Aorta (tissue), 5 donors: ENCODE measurements at regions not wholly inside any gene's neighbourhood (a gene's known extent, or its start where the extent isn't known, plus 50 kb on each side); places are given as distances from the start of the nearest gene placed in this dataset.
"Not testable (repeated sequence)": the region's sequence is repeated elsewhere in the genome, so short reads cannot be mapped to it uniquely, and the experiment has no call there.

Experiments used
- ATAC-seq: fragments of 200-7000 bp; cut with Tn5 transposase; one replicate; pipeline ENCODE4 v1.9.1; 2022; ENCODE audit warnings: moderate library complexity; ENCODE audit not compliant: low FRiP score
- DNase-seq, 2 donors: peaks; one replicate each; pipeline ENCODE4 v3.0.0-alpha.2; 2020
- H3K27ac ChIP-seq, 2 donors: one replicate each; pipeline ENCODE4 v1.5.1; 2013; ENCODE audit warnings: low read length in 2 of 2, mild to moderate bottlenecking in 2 of 2, moderate library complexity in 2 of 2, control low read depth in 1 of 2, inconsistent platforms in 1 of 2, low read depth in 1 of 2
- H3K27me3 ChIP-seq, 2 donors: one replicate each; pipeline ENCODE4 v1.6.1; 2013; ENCODE audit warnings: control low read depth in 1 of 2, low read length in 1 of 2, mild to moderate bottlenecking in 1 of 2, moderate library complexity in 1 of 2; ENCODE audit not compliant: insufficient read depth in 2 of 2, control insufficient read depth in 1 of 2
- H3K36me3 ChIP-seq, 2 donors: one replicate each; pipeline ENCODE4 v1.6.1; 2013; ENCODE audit warnings: control low read depth in 1 of 2, low read length in 1 of 2, mild to moderate bottlenecking in 1 of 2; ENCODE audit not compliant: insufficient read depth in 2 of 2, control insufficient read depth in 1 of 2
- H3K4me1 ChIP-seq, 2 donors: one replicate each; pipeline ENCODE4 v1.6.1; 2013; ENCODE audit warnings: low read length in 2 of 2, control low read depth in 1 of 2, mild to moderate bottlenecking in 1 of 2, moderate library complexity in 1 of 2; ENCODE audit not compliant: insufficient read depth in 2 of 2, control insufficient read depth in 1 of 2
- H3K4me3 ChIP-seq, 2 donors: one replicate each; pipeline ENCODE4 v1.5.1; 2013; ENCODE audit warnings: low read length in 2 of 2, control low read depth in 1 of 2, mild to moderate bottlenecking in 1 of 2
- H3K9me3 ChIP-seq: one replicate; pipeline ENCODE4 v1.6.1; 2013; ENCODE audit warnings: mild to moderate bottlenecking, low read length; ENCODE audit not compliant: control insufficient read depth
- WGBS, 2 donors: extraction: QIAGEN DNeasy Blood & Tissue Kit; methylation state at CpG; one replicate each; pipeline ENCODE4 v1.1.7; 2013; 5-methylcytosine and 5-hydroxymethylcytosine counted together
- intact Hi-C, 2 donors: fragments of 100-400 bp; cut with DNase I; formaldehyde crosslinking; loops; one replicate each; pipeline versions ENCODE4 v1.14.2 to v1.15.0; 2022
- donor health status: healthy with polysubstance abuse.
- donor health status: Bipolar disorder and iron deficiency.
- donor health status: DM: no; HTN: no; CAD: no.
- donor health status: DM: no; HTN: no; CAD: no.
- donor health status: DM: yes; HTN: yes; CAD: no.

DNA sequence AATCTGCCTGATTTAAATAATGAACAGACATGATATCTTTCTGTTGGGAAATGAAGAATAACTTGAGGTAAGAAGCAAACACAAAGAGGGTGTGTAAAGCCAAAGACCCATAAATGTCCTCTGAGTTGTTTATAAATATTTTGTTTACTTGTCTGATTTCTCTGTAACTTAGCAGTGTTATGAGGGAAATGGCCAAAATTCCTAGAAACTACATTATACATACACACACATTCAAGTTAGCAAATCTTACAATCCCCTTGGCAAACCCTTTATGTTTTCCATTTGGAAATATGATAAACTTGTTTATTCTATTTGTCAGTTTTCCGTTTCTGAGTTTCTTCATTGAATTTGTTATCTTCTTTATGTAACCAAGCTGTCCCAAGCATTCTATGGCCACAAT, 81.4 kb upstream of the TCF21 start:
- Histone ChIP-seq H3K4me3 (no peak overlapping the region), H3K36me3 (peaks cover 0 to 3% of the 10 kb centered on the region in 2 donors), H3K27ac (no peak overlapping the region), H3K9me3 (no peaks in the 10 kb centered on the region), H3K4me1 (peaks cover 2 to 7% of the 10 kb centered on the region in 2 donors), H3K27me3 (no peaks in the 10 kb centered on the region)
- DNase-seq (no peak), ATAC-seq (no peak)
- 4 to 8% methylated on average over 1 of the region's 1 CpG for WGBS, 2 donors
- intact Hi-C loops: no loop called here

DNA sequence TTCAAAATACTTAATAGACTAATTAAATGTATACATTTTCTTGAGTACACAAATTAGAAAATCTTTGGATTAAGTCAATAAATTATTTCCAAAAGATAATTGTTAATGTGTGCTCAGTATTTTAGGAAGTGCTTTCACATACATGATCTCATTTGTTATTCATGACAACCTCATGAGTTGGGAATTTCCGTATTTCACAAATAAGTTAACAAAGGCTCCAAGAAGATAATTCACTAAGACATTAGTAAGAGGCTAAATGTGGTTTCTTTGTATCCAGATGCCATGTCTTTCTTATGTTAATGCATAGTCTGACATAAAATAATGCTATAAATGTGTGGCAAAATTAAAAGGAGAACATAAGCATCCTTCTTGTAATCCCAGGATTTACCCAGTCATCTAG, 79.5 kb upstream of the TCF21 start:
- ATAC-seq: no peak
- no peak for DNase-seq
- H3K36me3 ChIP-seq: peaks cover 0 to 3% of the 10 kb centered on the region in 2 donors
- H3K4me3 ChIP-seq: no peak overlapping the region
- H3K9me3 ChIP-seq: no peaks in the 10 kb centered on the region
- H3K27ac ChIP-seq: no peak overlapping the region
- intact Hi-C loops: no loop called here
- no peaks in the 10 kb centered on the region for H3K27me3 ChIP-seq
- WGBS, 2 donors: 30 to 52% methylated on average over 1 of the region's 1 CpG
- peaks cover 3 to 6% of the 10 kb centered on the region in 2 donors for H3K4me1 ChIP-seq

DNA sequence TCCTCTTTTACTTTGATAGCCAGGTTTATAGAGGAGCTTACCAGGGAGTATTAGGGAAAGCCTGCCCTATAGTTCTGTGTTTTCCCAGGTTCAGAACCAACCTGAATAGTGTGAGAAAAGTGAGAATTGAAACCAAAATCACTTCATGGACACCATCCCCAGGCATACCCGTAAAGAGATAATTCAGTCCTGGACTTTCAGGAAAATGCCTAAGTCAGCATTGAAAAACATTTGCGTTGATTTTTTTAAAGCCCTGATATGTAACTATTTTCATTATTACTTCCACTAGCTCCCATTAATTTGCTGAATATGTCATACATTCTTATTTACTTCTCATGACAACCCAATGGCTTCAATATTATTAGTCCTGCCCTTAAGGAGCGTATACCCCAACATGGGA, 77.4 kb upstream of the TCF21 start:
- H3K9me3 ChIP-seq: no peaks in the 10 kb centered on the region
- intact Hi-C loops: no loop called here
- peaks cover 5% of the 10 kb centered on the region in 2 donors for H3K4me1 ChIP-seq
- peaks cover 0 to 3% of the 10 kb centered on the region in 2 donors for H3K36me3 ChIP-seq
- no peak for DNase-seq
- no peaks in the 10 kb centered on the region for H3K27me3 ChIP-seq
- no peak for ATAC-seq
- 94 to 96% methylated on average over 3 of the region's 3 CpGs for WGBS, 2 donors
- H3K4me3 ChIP-seq: no peak overlapping the region
- H3K27ac ChIP-seq: no peak overlapping the region

DNA sequence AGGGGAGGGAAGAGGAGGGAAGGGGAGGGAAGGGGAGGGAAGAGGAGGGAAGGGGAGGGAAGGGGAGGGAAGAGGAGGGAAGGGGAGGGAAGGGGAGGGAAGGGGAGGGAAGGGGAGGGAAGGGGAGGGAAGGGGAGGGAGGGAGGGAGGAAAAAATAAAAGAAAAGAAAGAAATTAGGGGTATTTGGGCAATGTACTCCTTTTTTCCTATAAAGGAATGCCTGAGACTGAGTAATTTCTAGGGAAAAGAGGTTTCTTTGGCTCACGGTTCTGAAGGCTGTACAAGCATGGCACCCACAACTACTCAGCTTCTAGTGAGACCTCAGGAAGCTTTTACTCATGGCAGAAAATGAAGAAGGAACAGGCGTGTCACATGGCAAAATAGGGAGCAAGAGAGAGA, 76.5 kb upstream of the TCF21 start:
- H3K27me3 ChIP-seq, DNase-seq, H3K4me1 ChIP-seq, ATAC-seq, intact Hi-C loops, H3K4me3 ChIP-seq, H3K36me3 ChIP-seq, H3K27ac ChIP-seq, H3K9me3 ChIP-seq: not testable (repeated sequence)
- WGBS, 2 donors: 96% methylated on average over 2 of the region's 2 CpGs

DNA sequence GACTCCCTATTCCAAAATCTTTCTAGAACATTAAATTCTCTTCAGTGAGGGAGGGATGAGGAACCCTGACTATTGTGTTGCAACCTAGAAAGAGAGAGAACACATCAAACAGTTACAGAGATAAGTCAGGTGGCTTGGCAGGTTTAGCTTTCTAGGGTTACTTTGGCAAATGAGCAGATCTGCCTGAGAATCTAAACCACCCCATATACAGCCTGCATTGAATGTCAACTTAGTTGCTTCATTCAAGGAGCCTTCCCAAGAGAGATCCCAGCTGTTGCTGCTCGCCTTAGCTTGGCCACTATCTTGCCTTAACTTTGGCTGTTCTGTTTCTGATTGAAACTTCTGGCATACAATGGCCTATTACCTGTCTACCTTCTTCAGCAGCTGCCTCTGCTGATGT, 74.7 kb upstream of the TCF21 start:
- peaks cover 0 to 3% of the 10 kb centered on the region in 2 donors for H3K36me3 ChIP-seq
- peak overlapping the region in 1 of 2 donors; percentile 44 for H3K27ac ChIP-seq
- WGBS, 2 donors: 84 to 93% methylated on average over 1 of the region's 1 CpG
- H3K9me3 ChIP-seq: no peaks in the 10 kb centered on the region
- intact Hi-C loops: no loop called here
- DNase-seq (no peak), ATAC-seq (no peak)
- no peak overlapping the region for H3K4me3 ChIP-seq
- H3K27me3 ChIP-seq: no peaks in the 10 kb centered on the region
- H3K4me1 ChIP-seq: peaks cover 5% of the 10 kb centered on the region in 2 donors

DNA sequence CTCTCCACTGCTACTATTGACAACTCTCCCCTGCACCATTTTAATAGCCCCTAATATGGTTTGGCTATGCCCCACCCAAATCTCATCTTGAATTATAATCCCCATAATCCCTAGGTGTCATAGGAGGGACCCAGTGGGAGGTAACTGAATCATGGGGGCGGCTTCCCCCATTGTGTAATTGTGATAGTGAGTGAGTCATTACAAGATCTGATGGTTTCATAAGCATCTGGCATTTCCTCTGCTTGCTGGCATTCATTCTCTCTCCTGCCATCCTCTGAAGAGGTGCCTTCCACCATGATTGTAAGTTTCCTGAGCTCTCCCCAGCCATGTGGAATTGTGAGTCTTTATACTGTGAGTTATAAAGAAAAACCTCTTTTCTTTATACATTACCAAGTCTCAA, 74.1 kb upstream of the TCF21 start:
- H3K4me1 ChIP-seq: peaks cover 5% of the 10 kb centered on the region in 2 donors
- DNase-seq (peak in 1 of 2 donors; percentile 48), ATAC-seq (no peak)
- 71 to 86% methylated on average over 1 of the region's 1 CpG for WGBS, 2 donors
- H3K27ac ChIP-seq: no peak overlapping the region
- H3K36me3 ChIP-seq: peaks cover 0 to 3% of the 10 kb centered on the region in 2 donors
- H3K27me3 ChIP-seq: no peaks in the 10 kb centered on the region
- H3K9me3 ChIP-seq: no peaks in the 10 kb centered on the region
- no peak overlapping the region for H3K4me3 ChIP-seq
- intact Hi-C loops: no loop called here

DNA sequence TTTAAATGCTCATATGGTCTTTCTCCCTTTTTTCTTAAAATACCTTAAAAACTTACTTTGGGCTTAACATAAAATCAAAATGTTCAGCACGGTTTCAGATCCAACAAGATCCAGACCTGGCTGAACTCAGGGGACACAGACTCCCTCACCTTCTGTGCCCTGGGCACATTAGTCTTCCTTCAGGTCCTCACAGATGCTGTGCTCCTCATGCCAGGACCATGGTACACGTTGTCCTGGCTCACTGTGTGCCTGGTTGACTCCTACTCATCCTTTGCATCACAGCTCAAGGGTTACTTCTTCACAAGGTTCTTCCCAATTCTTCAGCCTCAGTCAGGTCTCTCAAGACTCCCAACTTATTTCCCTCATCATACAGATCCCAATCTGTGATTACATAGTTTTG, 73.6 kb upstream of the TCF21 start:
- intact Hi-C loops: no loop called here
- H3K4me1 ChIP-seq: peaks cover 5% of the 10 kb centered on the region in 2 donors
- H3K4me3 ChIP-seq: no peak overlapping the region
- no peaks in the 10 kb centered on the region for H3K9me3 ChIP-seq
- ATAC-seq: no peak
- no peaks in the 10 kb centered on the region for H3K27me3 ChIP-seq
- peaks cover 0 to 2% of the 10 kb centered on the region in 2 donors for H3K36me3 ChIP-seq
- no peak for DNase-seq
- peak overlapping the region in 1 of 2 donors; percentile 71 for H3K27ac ChIP-seq
- 51 to 63% methylated on average over 2 of the region's 2 CpGs for WGBS, 2 donors

DNA sequence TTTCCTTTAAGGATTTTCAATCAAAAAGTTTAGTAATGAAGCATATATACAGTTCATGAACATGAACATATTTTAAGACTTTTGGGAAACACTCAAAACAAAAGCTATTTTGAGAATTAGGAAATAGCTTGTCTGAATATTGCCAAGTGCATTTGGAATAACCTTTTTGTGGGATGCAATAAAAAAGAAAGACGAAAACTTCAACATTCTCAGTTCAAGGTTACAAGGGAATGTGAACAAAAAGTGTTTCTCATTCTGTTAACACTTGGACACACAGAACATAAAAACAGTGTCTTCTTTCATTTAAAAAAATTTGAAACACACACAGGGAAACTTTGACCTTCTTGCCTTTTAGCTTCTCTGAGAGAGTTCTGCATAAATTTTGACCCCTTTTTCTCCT, 72.7 kb upstream of the TCF21 start:
- intact Hi-C loops: loop anchor here in 1 of 2 donors (1.0 kb wide), 1 partner anchor 134 kb away; no protein-coding TSS in a partner anchor
- no peaks in the 10 kb centered on the region for H3K36me3 ChIP-seq
- H3K9me3 ChIP-seq: no peaks in the 10 kb centered on the region
- peaks cover 5% of the 10 kb centered on the region in 2 donors for H3K4me1 ChIP-seq
- no peak overlapping the region for H3K4me3 ChIP-seq
- no peak for DNase-seq
- 2 to 9% methylated on average over 1 of the region's 1 CpG for WGBS, 2 donors
- no peaks in the 10 kb centered on the region for H3K27me3 ChIP-seq
- no peak overlapping the region for H3K27ac ChIP-seq
- ATAC-seq: no peak

DNA sequence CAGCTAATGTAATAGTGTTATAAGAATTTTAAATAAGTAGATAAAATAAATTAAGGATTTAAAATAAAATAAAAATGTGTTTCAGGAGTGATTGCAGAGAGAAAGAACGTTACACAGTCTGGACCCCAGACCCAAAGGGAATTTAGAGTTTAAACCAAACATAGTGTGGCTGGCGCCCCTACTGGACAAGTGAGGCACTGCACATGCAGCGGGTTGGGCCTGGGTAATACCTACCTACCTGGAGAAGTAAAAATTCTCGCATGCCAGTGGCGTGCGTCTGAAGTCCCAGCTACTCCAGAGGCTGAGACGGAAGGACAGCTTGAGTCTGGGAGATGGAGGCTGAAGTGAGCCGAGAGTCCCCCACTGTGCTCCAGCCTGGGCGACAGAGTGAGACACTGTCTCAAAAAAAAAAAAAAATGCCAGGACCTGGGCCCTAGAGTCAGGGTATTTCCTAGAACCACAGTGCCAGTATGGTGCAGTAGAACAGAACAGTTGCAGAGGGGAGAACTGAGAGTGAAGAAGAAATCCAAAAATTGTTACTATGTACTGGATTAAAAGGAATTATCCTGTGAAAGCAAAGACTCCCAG, 71.4 kb upstream of the TCF21 start:
- no peaks in the 10 kb centered on the region for H3K36me3 ChIP-seq
- 89% methylated on average over 9 of the region's 9 CpGs for WGBS, 2 donors
- intact Hi-C loops: no loop called here
- H3K27ac ChIP-seq: no peak overlapping the region
- no peaks in the 10 kb centered on the region for H3K27me3 ChIP-seq
- H3K4me1 ChIP-seq: peaks cover 5% of the 10 kb centered on the region in 2 donors
- H3K4me3 ChIP-seq: no peak overlapping the region
- DNase-seq: no peak
- no peak for ATAC-seq
- no peaks in the 10 kb centered on the region for H3K9me3 ChIP-seq
